NOMO-1 (cell line): ENCODE measurements at regions not wholly inside any gene's neighbourhood (a gene's known extent, or its start where the extent isn't known, plus 50 kb on each side); places are given as distances from the start of the nearest gene placed in this dataset.

ENCODE experiments used
- DNase-seq, 2 experiments: peaks; one replicate each; lab custom pipeline; 2025; ENCODE audit not compliant: unreplicated experiment in 2 of 2; lab: John Stamatoyannopoulos, UW

DNA sequence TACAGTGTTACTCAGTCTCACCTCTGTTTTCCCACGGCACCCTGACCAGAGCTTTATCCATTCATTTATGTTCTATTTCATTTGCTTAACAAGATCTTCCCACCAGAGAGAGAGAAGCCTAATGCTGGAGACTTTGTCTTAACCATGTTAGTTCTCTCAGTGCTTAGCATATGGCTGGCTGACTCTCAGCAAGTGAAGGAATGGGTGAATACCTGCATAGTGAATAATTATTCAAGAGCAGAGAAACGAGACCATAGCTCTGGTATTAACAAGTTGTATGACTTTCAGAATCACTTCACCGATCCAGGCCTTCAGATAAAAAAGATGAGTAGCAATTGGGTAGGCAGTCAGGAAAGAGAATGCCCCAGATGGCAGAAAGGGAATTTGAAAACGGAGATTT is 686.3 kb downstream of the LIG4 start:
- DNase-seq = no peak

- DNase-seq = no peak
Observed at GRCh38 chr13:107518780-107519179, 696.6 kb downstream of the LIG4 start.

GRCh38 chr13:107518292-107518691 is 697.0 kb downstream of the LIG4 start:
- DNase-seq = no peak

GRCh38 chr13:107516517-107516916 is 698.8 kb downstream of the LIG4 start:
- no peak for DNase-seq

GRCh38 chr13:107512551-107512950 is 702.8 kb downstream of the LIG4 start:
- DNase-seq = no peak

DNA sequence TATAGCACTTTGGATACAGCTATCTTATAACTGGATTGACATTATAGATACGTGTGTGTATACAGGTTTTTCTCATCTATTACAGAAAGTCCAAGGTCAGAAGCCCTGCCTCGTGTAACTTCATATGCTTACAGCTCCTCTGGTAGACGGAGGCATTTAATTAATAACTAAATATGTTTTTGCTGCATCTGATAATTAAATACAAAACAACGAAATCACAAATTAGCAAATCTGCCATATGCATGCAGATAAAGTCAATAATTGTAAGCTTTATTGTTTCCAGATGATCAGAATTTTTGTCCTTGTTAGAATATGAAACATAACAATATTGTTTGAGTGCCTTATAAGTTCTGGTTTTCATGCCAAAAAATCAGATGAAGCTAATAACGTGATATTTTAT is 717.7 kb downstream of the LIG4 start:
- DNase-seq = no peak

GRCh38 chr13:107493266-107493665 is 722.1 kb downstream of the LIG4 start:
- no peak for DNase-seq

- no peak for DNase-seq
Observed at GRCh38 chr13:107482688-107483087, 732.6 kb downstream of the LIG4 start.

- no peak for DNase-seq
Observed at GRCh38 chr13:107480130-107480529, 735.2 kb downstream of the LIG4 start.

DNA sequence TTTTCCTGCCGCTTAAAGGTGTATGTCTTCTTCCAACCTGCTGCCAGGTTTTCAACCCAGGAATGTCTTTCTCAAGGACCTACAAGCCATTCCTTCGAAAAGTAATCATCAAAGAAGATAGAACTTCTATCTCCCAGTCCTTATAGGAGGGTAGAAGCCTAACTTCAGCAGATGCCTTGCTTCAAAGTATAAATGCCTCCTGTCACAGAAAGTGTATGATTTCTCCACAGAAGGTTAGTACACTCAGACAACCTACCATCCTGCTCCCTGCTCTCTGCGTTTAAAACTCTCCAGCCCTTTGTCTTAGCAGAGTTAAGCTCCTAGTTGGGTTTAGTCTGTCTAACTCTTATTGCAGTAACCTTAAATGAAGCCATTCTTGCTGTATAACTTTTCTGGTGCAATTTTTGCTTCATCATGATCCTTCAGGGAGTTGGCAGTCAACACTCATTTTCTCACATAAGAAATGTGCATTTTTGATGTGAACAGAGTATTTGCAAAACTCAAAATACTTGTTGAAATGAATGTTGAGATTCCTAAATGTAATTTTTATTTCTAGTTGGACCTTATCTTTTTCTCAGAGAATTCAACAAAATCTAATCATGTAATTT is 737.5 kb downstream of the LIG4 start:
- no peak for DNase-seq

GRCh38 chr13:107475753-107476453 is 739.4 kb downstream of the LIG4 start:
- DNase-seq = no peak

DNA sequence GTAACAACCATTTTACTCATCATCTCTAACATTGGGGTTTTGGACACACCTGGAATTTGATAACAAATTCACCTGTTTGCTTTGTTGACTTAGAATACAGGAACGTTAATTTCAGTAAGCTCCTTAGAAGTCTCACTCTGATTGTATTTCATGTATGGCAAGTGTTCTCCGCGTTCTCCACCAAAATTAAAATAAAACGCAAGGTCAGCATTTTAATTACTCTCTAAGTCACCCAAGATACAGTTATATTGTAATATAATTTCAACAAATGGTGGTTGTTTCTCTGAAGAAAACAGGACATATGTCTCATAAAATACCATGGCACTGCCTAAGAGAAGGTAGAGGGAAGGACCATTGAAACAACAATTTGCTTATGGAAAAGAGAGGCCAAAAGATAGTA is 742.1 kb downstream of the LIG4 start:
- DNase-seq = no peak

- no peak for DNase-seq
Observed at GRCh38 chr13:107466326-107467099, 748.8 kb downstream of the LIG4 start.

- no peak for DNase-seq
Observed at GRCh38 chr13:107462501-107462900, 752.8 kb downstream of the LIG4 start.

- no peak for DNase-seq
Observed at GRCh38 chr13:107461751-107462150, 753.6 kb downstream of the LIG4 start.

DNA sequence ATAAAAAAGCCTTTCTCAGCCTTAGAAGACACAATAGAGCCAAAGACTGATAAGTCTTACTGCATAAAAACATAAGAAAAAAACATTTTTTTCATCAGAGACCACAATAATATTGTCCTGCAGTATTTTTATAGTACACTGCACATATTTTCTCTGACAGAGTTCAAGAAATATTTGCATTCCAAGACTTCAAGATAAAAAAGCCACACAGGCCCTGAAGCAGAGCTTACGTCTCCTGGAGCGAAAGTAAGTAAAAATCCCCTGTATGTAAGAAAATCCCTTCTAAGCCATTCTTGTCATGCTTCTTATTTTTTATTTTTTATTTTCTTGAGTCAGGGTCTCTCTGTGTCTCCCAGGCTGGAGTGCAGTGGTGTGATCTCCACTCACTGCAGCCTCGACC is 755.9 kb downstream of the LIG4 start:
- DNase-seq = no peak

- DNase-seq = no peak
Observed at GRCh38 chr13:107458269-107458668, 757.1 kb downstream of the LIG4 start.

DNA sequence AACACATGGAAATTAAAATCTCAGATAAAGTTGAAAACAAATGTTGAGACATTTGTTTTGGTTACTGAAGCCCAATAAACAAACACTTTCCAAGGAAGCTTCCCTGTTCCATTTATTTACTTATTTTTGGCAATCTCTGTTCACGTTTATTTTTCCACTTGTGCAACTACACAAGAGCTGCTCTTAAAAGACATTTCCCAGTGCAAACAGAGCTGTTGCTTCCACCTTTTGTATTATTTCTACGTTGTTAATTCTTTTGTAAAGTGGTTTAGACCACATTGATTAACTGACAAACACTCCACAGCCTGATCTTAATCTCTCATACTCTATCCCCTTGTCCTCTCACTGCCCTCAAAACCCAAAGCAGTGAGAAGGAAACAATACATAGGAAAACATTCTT is 757.6 kb downstream of the LIG4 start:
- DNase-seq = no peak

GRCh38 chr13:107456431-107456830 is 758.9 kb downstream of the LIG4 start:
- no peak for DNase-seq

GRCh38 chr13:107452833-107453232 is 762.5 kb downstream of the LIG4 start:
- DNase-seq = no peak

- DNase-seq = no peak
Observed at GRCh38 chr13:107450931-107451330, 764.4 kb downstream of the LIG4 start.

DNA sequence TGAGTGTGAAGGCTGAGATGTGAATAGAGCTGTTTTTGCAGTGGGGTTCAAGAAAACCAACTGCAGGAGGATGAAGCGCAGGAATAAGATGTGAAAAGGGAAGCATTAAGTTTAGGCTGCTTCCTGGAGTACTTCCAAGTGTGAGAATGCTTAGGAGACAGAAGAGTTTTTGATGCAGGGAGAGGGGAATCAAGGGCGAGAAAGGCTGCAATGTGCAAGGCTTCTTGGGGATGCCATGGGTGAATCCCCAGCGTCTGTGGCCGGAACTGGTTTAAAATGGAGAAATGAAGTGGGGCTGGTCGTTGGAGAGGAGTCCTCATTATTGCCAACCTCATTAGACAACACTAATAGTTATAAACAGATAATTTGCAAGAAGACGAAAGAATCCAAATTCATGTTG is 764.9 kb downstream of the LIG4 start:
- DNase-seq = no peak
